Urothelium cell line (cell line): ENCODE measurements at regions not wholly inside any gene's neighbourhood (a gene's known extent, or its start where the extent isn't known, plus 50 kb on each side); places are given as distances from the start of the nearest gene placed in this dataset.
A peak's percentile ranks its signal among the peaks of the same experiment; 100 is the strongest.
"Not testable (repeated sequence)": the region's sequence is repeated elsewhere in the genome, so short reads cannot be mapped to it uniquely, and the experiment has no call there.

Source experiments
- DNase-seq: peaks from one replicate; pipeline ENCODE4 v3.0.0; 2011; ENCODE audit warnings: low spot score, mixed read lengths
- FAIRE-seq: peaks from 2 replicates; lab custom pipeline; 2011; peaks lifted over from hg19 to GRCh38; lab: Jason Lieb, UNC

- no peak for DNase-seq
- no peak for FAIRE-seq
Observed at GRCh38 chr9:38134611-38135237, 65.7 kb upstream of the SHB start.

- no peak for DNase-seq
- no peak for FAIRE-seq
Observed at GRCh38 chr9:38133595-38133994, 64.6 kb upstream of the SHB start.

GRCh38 chr9:38132956-38133355 is 63.9 kb upstream of the SHB start:
- DNase-seq (no peak), FAIRE-seq (no peak)

GRCh38 chr9:38131729-38132128 is 62.7 kb upstream of the SHB start:
- DNase-seq, result no peak
- no peak for FAIRE-seq

GRCh38 chr9:38130724-38131123 is 61.7 kb upstream of the SHB start:
- no peak for FAIRE-seq

GRCh38 chr9:38129366-38129765 is 60.3 kb upstream of the SHB start:
- no peak for FAIRE-seq

More at GRCh38 chr9:38130724-38131123, 61.7 kb upstream of the SHB start:
- no peak for DNase-seq

GRCh38 chr9:38128752-38129270 is 59.8 kb upstream of the SHB start:
- DNase-seq, result no peak
- peak; percentile 74 for FAIRE-seq

More at GRCh38 chr9:38129366-38129765, 60.3 kb upstream of the SHB start:
- no peak for DNase-seq

GRCh38 chr9:38127271-38127839 is 58.3 kb upstream of the SHB start:
- no peak for DNase-seq
- FAIRE-seq, result no peak

GRCh38 chr9:38126730-38127129 is 57.7 kb upstream of the SHB start:
- FAIRE-seq (no peak), DNase-seq (no peak)

- FAIRE-seq, result no peak
Observed at GRCh38 chr9:38125889-38126288, 56.9 kb upstream of the SHB start.

GRCh38 chr9:38123359-38123758 is 54.3 kb upstream of the SHB start:
- not testable (repeated sequence) for FAIRE-seq, DNase-seq

More at GRCh38 chr9:38125889-38126288, 56.9 kb upstream of the SHB start:
- DNase-seq, result no peak

- no peak for FAIRE-seq
- DNase-seq, result no peak
Observed at GRCh38 chr9:38120961-38121360, 51.9 kb upstream of the SHB start.

- DNase-seq (no peak), FAIRE-seq (no peak)
Observed at GRCh38 chr9:38119560-38120236, 50.7 kb upstream of the SHB start.

GRCh38 chr9:38118862-38119438 is 49.9 kb upstream of the SHB start:
- DNase-seq, result no peak
- no peak for FAIRE-seq
